ENCODE measurements at regions not wholly inside any gene's neighbourhood (a gene's known extent, or its start where the extent isn't known, plus 50 kb on each side); places are given as distances from the start of the nearest gene placed in this dataset.
"Not testable (repeated sequence)": the region's sequence is repeated elsewhere in the genome, so short reads cannot be mapped to it uniquely, and the experiment has no call there.

GRCh38 chr20:47929368-47930115, 144.3 kb upstream of the SULF2 start:
- DNase-seq (ENCODE audit: low spot score), result no peak

- DNase-seq (ENCODE audit: low spot score), result no peak
Observed at GRCh38 chr20:47927944-47928343, 142.7 kb upstream of the SULF2 start.

- no peak for DNase-seq (ENCODE audit: low spot score)
Observed at GRCh38 chr20:47927385-47927851, 142.1 kb upstream of the SULF2 start.

DNA sequence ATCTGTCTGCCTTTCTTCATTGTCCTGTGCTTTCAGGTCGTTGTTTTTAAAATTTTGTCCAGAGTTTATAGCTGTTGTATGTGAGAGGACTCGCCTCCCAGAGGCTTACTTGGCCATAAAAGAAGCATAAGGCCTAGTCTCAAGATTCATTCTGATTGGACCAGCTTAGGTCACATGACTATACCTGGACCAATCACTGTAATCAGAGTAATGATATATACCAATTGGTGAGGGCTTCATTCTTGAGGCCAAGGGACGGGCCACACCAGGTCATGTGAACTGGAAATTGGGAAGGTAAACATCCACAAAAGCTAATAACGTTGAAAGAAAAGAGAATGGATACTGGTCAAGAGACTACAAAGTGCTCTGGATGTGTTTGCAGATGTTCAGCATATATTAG, 141.4 kb upstream of the SULF2 start:
- no peak for DNase-seq (ENCODE audit: low spot score)

- no peak for DNase-seq (ENCODE audit: low spot score)
Observed at GRCh38 chr20:47925593-47925992, 140.3 kb upstream of the SULF2 start.

- DNase-seq (ENCODE audit: low spot score), result no peak
Observed at GRCh38 chr20:47922269-47922668, 137.0 kb upstream of the SULF2 start.

DNA sequence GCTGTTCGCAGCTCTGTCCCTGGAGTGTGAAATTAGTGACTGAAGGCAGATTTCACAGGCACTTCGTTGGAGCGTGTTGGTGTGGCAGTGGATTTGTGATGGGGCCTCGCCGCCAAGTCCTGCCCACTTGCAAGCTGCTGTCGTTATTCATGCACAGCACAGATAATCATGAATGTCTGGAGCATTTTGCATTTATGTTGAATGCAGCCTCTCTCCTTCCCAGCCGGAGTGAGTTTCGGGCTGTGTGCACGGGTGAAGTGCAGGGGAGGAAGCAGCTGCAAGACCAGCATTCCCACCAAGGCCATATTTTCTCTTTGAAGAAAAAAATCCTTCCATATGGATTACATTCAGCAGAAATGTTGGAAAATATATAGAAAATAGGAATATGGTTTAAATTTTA, 136.5 kb upstream of the SULF2 start:
- DNase-seq (ENCODE audit: low spot score), result not testable (repeated sequence)

GRCh38 chr20:47921408-47921807, 136.1 kb upstream of the SULF2 start:
- DNase-seq (ENCODE audit: low spot score), result no peak

DNA sequence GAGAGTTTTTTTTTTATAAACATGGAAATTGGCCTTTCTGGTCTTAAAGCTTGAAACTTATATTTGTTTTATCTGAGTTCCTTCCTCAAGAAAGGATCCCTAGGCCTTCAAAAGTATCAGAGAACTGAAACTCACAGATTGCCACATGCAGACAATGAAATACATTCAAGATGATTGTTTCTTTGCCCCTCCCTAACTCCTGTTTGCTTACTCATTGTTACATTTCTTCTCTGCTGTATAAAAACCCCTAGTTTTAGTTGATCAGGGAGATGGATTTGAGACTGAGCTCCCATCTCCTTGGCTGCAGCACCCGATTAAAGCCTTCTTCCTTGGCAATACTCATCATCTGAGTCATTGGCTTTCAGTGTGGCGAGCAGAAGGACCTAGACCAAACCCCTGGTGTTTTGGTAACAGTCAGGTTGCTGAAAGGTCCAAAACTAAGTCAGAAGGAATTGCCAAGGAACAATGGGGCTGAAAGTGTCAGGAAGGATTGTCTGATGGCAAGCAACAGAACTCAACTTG, 132.3 kb upstream of the SULF2 start:
- no peak for DNase-seq (ENCODE audit: low spot score)

DNA sequence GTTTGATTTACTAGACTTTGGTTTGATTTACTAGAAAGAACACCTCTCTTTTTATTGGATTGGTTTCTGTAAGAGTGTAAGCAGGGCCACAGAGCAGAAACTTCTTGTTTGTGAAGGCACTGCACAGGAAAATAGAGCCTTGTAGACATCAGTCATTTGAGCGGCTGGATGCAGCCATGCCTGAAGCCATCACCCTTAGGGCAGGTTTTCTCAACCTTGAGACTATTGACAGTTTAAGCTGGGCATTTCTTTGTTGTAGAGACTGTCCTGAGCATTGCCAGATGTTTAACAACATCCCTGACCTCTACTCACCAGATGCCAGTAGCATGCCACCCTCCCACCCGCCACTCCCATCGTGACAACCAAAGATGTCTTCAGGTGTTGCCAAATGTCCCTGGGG, 130.2 kb upstream of the SULF2 start:
- no peak for DNase-seq (ENCODE audit: low spot score)

- no peak for DNase-seq (ENCODE audit: low spot score)
Observed at GRCh38 chr20:47914792-47915191, 129.5 kb upstream of the SULF2 start.

DNA sequence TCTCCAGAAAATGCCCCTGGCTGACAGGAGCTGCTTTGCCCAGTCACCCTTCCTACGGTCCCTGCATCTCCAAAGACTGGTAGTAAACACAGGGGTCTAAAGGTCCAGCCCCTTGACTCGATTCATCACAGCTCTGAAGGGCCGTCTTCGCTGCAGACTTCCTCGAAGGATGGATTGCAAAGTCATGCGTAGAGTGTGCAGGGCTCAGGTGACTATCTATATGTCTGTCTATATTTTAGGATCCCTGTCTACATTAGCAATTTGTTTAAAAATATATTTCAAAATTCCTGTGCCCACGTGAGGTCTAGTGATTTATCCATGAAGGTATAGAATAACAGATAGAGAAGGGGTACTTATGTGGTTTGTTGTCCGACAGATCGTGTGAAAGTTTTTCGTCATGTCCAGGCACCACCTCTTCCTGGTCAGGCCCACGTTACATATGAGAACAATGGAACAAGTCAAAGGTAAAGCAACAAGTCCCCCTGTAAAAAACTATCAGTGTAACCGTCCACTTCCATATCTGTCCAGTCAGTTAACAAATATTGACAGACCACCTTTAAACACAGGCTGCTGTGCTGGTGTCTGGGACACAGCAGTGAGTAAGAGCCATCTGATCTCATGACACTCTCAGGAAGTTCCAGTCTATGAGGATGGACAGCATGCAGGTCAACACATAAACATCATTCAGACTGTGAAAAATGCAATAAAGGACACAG, 127.7 kb upstream of the SULF2 start:
- DNase-seq (ENCODE audit: low spot score), result not testable (repeated sequence)

DNA sequence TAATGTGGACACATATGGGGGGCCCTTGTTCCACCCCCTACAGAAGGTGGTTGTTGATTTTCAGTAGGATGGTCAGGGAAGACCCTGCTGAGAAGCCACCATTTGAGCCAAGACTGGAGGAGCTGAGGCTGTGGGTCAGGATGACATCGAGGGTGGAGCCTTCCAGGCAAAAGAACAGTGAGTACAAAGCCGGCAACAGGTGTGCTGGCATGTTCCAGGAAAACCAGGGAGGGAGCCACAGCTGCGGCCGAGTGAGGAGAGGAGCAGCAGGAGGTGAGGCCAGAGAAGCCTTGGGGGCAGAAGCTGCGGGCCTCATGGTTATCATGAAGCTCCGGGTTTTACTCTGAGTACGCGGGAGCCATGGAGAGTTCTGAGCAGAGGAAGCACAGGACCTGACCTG, 126.9 kb upstream of the SULF2 start:
- DNase-seq (ENCODE audit: low spot score), result not testable (repeated sequence)

DNA sequence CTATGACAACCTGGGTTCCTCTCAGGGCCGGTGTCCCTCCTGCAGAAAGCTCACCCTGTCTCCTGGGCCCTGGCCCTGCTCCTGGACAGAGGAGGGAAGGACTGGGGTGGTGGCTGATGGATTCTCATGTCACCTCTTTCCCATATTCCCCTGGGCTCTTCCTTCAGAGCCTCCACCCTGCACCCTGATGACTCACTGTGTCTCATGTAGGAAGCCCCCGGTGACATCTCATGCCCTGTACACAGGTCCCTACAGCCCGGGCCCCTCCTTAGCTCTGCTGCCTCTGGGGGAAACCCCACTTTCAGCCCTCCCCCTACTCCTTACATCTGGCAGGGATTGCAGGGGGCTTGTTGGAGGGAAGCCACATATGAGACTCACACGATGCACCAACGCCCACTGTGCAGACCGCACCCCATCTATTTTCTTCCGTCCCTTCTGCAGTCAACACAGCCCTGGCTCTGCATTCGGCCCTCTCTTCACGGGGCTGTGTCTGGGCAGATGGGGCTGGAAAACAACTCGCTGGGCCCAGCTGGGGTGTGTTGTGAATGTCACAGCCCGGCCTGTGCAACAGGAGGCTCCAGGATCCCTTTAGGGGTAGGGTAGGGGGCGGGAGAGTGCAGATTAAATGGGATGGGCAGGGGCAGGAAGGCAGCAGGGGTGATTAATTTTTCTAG, 124.6 kb upstream of the SULF2 start:
- DNase-seq (ENCODE audit: low spot score), result not testable (repeated sequence)

GRCh38 chr20:47908361-47909035, 123.2 kb upstream of the SULF2 start:
- not testable (repeated sequence) for DNase-seq (ENCODE audit: low spot score)

GRCh38 chr20:47907951-47908350, 122.7 kb upstream of the SULF2 start:
- DNase-seq (ENCODE audit: low spot score), result not testable (repeated sequence)

- no peak for DNase-seq (ENCODE audit: low spot score)
Observed at GRCh38 chr20:47907031-47907675, 121.9 kb upstream of the SULF2 start.

DNA sequence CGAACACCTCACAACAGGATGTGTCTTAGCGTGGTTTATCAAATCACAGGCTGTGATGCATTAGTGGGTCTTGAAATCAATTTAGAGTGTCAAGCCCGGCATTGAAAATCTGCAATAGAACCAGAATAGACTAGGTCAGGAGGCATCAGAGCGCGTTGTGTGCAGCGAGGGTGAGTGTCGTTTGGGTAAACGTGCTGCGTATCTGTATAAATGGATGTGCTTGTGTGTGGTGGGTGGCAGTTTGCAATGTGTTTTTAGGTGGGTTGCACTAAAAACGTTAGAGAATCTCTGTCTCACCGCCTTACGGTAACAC, 121.0 kb upstream of the SULF2 start:
- DNase-seq (ENCODE audit: low spot score), result no peak

DNA sequence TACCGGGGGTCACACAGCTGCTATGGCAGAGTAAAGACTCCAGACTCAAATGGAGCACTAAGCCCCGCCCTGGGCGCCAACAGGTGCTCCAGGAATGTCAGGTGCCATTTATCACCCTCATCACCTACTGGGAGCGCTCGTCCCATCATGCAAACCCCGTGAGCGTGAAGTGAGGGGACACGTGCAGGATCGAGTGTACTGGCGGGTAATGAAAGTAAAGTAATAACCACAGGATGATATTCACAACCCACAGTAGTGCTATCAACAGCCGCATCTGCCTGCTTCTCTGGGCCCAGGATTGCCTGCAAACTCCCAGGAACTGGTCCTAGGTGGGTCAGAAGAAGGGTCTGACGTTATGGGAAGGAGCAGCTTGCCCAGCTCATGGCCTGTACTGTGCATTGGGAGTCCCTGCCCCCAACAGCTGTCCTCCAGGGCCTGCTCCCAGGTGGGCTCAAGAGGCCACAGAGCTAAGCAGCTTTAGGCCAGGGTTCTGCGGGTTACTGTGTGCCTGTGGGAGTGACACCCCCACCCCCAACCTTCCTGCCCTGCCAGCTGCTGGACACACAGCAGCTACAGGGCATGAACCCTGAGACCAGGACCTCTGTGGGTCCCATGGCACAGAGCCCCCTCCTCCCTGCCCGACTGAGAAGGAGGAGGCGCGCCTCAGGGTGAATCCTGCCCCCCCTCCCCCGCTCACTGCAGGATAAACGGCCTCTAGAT, 120.5 kb upstream of the SULF2 start:
- no peak for DNase-seq (ENCODE audit: low spot score)

GRCh38 chr20:47903009-47903408, 117.7 kb upstream of the SULF2 start:
- DNase-seq (ENCODE audit: low spot score), result not testable (repeated sequence)

GRCh38 chr20:47899313-47899712, 114.0 kb upstream of the SULF2 start:
- DNase-seq (ENCODE audit: low spot score), result not testable (repeated sequence)
